ENCODE measurements at regions not wholly inside any gene's neighbourhood (a gene's known extent, or its start where the extent isn't known, plus 50 kb on each side); places are given as distances from the start of the nearest gene placed in this dataset.

DNA sequence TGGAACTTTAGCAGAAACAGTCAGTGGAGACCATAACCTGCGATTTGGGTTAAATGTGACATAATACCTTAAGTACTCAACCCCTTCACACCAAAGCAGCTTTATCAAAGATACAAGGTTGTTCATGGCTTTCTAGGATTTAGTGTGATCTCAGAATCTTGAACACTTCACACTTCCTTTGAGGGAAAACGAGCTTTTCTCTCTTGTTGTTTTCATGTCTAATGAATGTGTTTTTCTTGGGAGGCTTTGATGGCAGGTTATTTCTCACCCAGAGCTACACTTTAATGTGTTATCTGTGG lies 437.0 kb downstream of the TMEM232 start:
- BruUV-seq (replicated peaks): no TSS peak
- H3K56ac ChIP-seq (ENCODE audit: extremely low read depth, insufficient read depth, low read length): no peak overlapping the region
- H4K20me1 ChIP-seq (ENCODE audit: insufficient read depth, low read length): no peaks in the 10 kb centered on the region
- no peak overlapping the region for H2AFZ ChIP-seq (replicated peaks; ENCODE audit: low read length, poor library complexity)
- in situ Hi-C loops (cut with MboI; ENCODE audit: low sequenced_read_pairs): no loop called here
- no peak overlapping the region for H3K14ac ChIP-seq (replicated peaks; ENCODE audit: low read depth, low read length)
- intact Hi-C loops (cut with micrococcal nuclease): no loop called here
- H2BK5ac ChIP-seq (ENCODE audit: low read depth, low read length, poor library complexity, severe bottlenecking): no peak overlapping the region
- no peak overlapping the region for H4K91ac ChIP-seq (ENCODE audit: insufficient read depth, low read depth, low read length)
- H2BK120ac ChIP-seq (ENCODE audit: low read depth, low read length): no peak overlapping the region
- ChIA-PET CTCF (no interaction called here), POLR2A (ENCODE audit: unreplicated experiment) (interaction anchor here (0.5 kb wide), 1 partner anchor 216 kb away, joined by 6 read pairs; no protein-coding TSS in a partner anchor)
- H3K4me1 ChIP-seq (ENCODE audit: control insufficient read depth, insufficient read depth, low read length): no peaks in the 10 kb centered on the region
- H3K79me1 ChIP-seq (ENCODE audit: low read depth in 1 of 2, low read length in 2 of 2): no peaks in the 10 kb centered on the region
- TF ChIP-seq, protein P1, sequence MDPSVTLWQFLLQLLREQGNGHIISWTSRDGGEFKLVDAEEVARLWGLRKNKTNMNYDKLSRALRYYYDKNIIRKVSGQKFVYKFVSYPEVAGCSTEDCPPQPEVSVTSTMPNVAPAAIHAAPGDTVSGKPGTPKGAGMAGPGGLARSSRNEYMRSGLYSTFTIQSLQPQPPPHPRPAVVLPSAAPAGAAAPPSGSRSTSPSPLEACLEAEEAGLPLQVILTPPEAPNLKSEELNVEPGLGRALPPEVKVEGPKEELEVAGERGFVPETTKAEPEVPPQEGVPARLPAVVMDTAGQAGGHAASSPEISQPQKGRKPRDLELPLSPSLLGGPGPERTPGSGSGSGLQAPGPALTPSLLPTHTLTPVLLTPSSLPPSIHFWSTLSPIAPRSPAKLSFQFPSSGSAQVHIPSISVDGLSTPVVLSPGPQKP (IDR thresholded peaks at IDR 0.05; ENCODE audit: borderline replicate concordance, low read depth, low read length): no peak
- TF ChIP-seq FOS (IDR thresholded peaks at IDR 0.05; ENCODE audit: low read depth, low read length): no peak
- TF ChIP-seq, protein P2, sequence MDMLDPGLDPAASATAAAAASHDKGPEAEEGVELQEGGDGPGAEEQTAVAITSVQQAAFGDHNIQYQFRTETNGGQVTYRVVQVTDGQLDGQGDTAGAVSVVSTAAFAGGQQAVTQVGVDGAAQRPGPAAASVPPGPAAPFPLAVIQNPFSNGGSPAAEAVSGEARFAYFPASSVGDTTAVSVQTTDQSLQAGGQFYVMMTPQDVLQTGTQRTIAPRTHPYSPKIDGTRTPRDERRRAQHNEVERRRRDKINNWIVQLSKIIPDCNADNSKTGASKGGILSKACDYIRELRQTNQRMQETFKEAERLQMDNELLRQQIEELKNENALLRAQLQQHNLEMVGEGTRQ (IDR thresholded peaks at IDR 0.05; ENCODE audit: low read depth, low read length): no peak
- no peak for TF ChIP-seq MAFK (IDR thresholded peaks at IDR 0.05; ENCODE audit: low read depth, low read length)
- no peak for TF ChIP-seq SMC3 (IDR thresholded peaks at IDR 0.05; ENCODE audit: low read depth, low read length)
- TF ChIP-seq RAD21 (IDR thresholded peaks at IDR 0.05; ENCODE audit: low read length): no peak
- TF ChIP-seq CHD1 (IDR thresholded peaks at IDR 0.05; ENCODE audit: low read depth, low read length): no peak
- no peak for TF ChIP-seq POLR2A (IDR thresholded peaks at IDR 0.05; ENCODE audit: low read depth, low read length)
- no peak for TF ChIP-seq RCOR1 (IDR thresholded peaks at IDR 0.05; ENCODE audit: insufficient replicate concordance, low read length)
- TF ChIP-seq, protein P3, sequence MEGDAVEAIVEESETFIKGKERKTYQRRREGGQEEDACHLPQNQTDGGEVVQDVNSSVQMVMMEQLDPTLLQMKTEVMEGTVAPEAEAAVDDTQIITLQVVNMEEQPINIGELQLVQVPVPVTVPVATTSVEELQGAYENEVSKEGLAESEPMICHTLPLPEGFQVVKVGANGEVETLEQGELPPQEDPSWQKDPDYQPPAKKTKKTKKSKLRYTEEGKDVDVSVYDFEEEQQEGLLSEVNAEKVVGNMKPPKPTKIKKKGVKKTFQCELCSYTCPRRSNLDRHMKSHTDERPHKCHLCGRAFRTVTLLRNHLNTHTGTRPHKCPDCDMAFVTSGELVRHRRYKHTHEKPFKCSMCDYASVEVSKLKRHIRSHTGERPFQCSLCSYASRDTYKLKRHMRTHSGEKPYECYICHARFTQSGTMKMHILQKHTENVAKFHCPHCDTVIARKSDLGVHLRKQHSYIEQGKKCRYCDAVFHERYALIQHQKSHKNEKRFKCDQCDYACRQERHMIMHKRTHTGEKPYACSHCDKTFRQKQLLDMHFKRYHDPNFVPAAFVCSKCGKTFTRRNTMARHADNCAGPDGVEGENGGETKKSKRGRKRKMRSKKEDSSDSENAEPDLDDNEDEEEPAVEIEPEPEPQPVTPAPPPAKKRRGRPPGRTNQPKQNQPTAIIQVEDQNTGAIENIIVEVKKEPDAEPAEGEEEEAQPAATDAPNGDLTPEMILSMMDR (conservative IDR thresholded peaks at IDR 0.05; ENCODE audit: low read depth, low read length): no peak
- TF ChIP-seq MAZ (IDR thresholded peaks at IDR 0.05; ENCODE audit: borderline replicate concordance, low read depth, low read length): no peak
- no peak for TF ChIP-seq NFE2L2 (IDR thresholded peaks at IDR 0.05; ENCODE audit: low read depth, low read length)
- TF ChIP-seq CEBPB (IDR thresholded peaks at IDR 0.05; ENCODE audit: low read depth, low read length): no peak
- no peak for TF ChIP-seq RFX5 (IDR thresholded peaks at IDR 0.05; ENCODE audit: low read depth, low read length)
- TF ChIP-seq BHLHE40 (IDR thresholded peaks at IDR 0.05; ENCODE audit: low read depth, low read length): no peak
- H2BK15ac ChIP-seq (ENCODE audit: low read depth, low read length): no peak overlapping the region
- H4K5ac ChIP-seq (ENCODE audit: low read depth, low read length): no peak overlapping the region
- WGBS, 2 experiments (ENCODE audit: extremely low coverage in 2 of 2, insufficient read length in 1 of 2): no CpG with 5 or more reads among the region's 2 CpGs
- H3K9me1 ChIP-seq (ENCODE audit: insufficient read depth, low read length): no peaks in the 10 kb centered on the region
- no peak overlapping the region for H2AK9ac ChIP-seq (replicated peaks; ENCODE audit: low read depth, low read length, poor library complexity)
- H3K27me3 ChIP-seq (ENCODE audit: control insufficient read depth, insufficient read depth, low read length): no peaks in the 10 kb centered on the region
- no peak overlapping the region for H3K23ac ChIP-seq (ENCODE audit: low read depth, low read length)
- H3K9me3 ChIP-seq (ENCODE audit: control insufficient read depth, insufficient read depth, low read length): peaks cover 18% of the 10 kb centered on the region
- H4K8ac ChIP-seq (ENCODE audit: low read depth in 2 of 2, low read length in 2 of 2): no peak overlapping the region
- H3K27ac ChIP-seq (ENCODE audit: insufficient read depth, low read length): no peak overlapping the region
- no peak for ATAC-seq (ENCODE audit: low read depth)
- no peak for DNase-seq
- no peak overlapping the region for H2BK20ac ChIP-seq (ENCODE audit: low read depth, low read length)
- no peak overlapping the region for H3K18ac ChIP-seq (ENCODE audit: low read depth, low read length)
- no peak overlapping the region for H3K4ac ChIP-seq (ENCODE audit: low read depth, low read length)
- dilution Hi-C loops (cut with HindIII; ENCODE audit: low sequenced_read_pairs, unreplicated experiment): no loop called here
- H3K4me2 ChIP-seq (ENCODE audit: low read depth, low read length): no peak overlapping the region
- no peak overlapping the region for H3K9ac ChIP-seq (ENCODE audit: low read depth, low read length)
- H3K4me3 ChIP-seq (ENCODE audit: insufficient read depth, low read depth, low read length): no peak overlapping the region
- no peak overlapping the region for H2AK5ac ChIP-seq (ENCODE audit: low read depth, low read length)
- no peaks in the 10 kb centered on the region for H3K36me3 ChIP-seq (ENCODE audit: control insufficient read depth, insufficient read depth, low read length)

Data from IMR-90 (cell line).